Activated CD4-positive, alpha-beta T cell treated with anti-CD3 and anti-CD28 coated beads, Interleukin-2, amount 10 ng/mL, durations not matched to agents 7 days and 5 days (primary cell): ENCODE measurements at regions not wholly inside any gene's neighbourhood (a gene's known extent, or its start where the extent isn't known, plus 50 kb on each side); places are given as distances from the start of the nearest gene placed in this dataset.

ENCODE experiments used
- CTCF ChIA-PET: fragments of 350-600 bp; sonication (Branson Sonifier 250); formaldehyde crosslinking; loops from one replicate; lab custom pipeline; 2021; ENCODE audit warnings: antibody characterized with exemption; lab: Charles Lee
- POLR2A ChIA-PET: fragments of 350-600 bp; sonication (Branson Sonifier 250); formaldehyde crosslinking; loops from one replicate; lab custom pipeline; 2021; ENCODE audit warnings: antibody characterized with exemption; lab: Charles Lee
- DNase-seq: peaks from one replicate; pipeline ENCODE4 v3.0.0-alpha.2; 2020
- H3K27ac Mint-ChIP-seq: one replicate; pipeline ENCODE4 v1.8.0; 2021; ENCODE audit warnings: mild to moderate bottlenecking, moderate library complexity, mixed read lengths
- H3K27me3 Mint-ChIP-seq: one replicate; pipeline ENCODE4 v1.8.0; 2021; ENCODE audit warnings: mixed read lengths
- H3K36me3 Mint-ChIP-seq: one replicate; pipeline ENCODE4 v1.8.0; 2021; ENCODE audit warnings: low read depth, mixed read lengths
- H3K4me1 Mint-ChIP-seq: one replicate; pipeline ENCODE4 v1.8.0; 2021; ENCODE audit warnings: mixed read lengths
- H3K4me3 Mint-ChIP-seq: one replicate; pipeline ENCODE4 v1.8.0; 2021; ENCODE audit warnings: mild to moderate bottlenecking, moderate library complexity, mixed read lengths
- H3K9me3 Mint-ChIP-seq: one replicate; pipeline ENCODE4 v1.8.0; 2021; ENCODE audit warnings: mixed read lengths

GRCh38 chr22:27668828-27669797, 132.4 kb downstream of the MN1 start:
- Mint-ChIP-seq H3K27me3 (peaks cover 2% of the 10 kb centered on the region), H3K27ac (no peak overlapping the region), H3K4me1 (no peaks in the 10 kb centered on the region), H3K9me3 (peaks cover 7% of the 10 kb centered on the region), H3K36me3 (no peaks in the 10 kb centered on the region), H3K4me3 (no peak overlapping the region)
- ChIA-PET CTCF (no interaction called here), POLR2A (no interaction called here)
- DNase-seq, result no peak

DNA sequence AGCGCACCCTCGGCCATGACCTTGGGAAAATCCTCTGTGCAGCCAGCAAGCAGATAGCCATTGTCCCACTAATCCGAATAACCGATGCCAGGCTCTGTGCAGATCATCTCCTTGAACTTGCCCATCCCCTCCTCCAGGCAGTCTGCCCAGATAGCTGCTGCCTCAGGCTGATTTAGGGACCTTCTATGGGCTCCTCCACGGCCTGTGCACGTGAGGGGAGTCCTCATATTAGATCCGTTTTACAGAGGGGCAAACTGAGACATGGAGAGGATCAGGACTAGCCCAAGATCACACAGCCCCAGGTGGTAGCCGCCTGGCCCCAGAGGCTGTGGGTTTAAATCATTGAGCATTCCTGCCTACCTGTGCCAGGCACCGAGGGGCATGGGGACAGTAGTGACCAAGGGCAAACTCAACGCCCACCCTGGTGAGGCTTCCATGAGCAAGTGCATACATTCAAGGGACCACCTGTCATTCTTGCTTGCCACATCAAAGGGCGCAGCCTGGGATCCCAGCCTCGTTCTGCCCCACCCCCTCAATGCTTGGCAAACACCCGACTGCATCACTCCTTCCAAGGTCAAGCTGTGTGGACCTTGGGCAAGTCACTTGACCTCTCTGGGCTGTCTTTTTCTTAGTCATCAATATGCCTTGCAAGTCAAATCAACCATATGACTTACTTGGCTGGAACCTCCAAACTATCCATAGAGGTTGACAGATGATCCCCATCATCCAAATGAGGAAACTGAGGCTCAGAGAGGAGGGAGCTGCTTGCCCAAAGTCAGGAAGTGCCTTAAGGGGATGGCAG, 131.6 kb downstream of the MN1 start:
- Mint-ChIP-seq H3K27ac (no peak overlapping the region), H3K4me3 (no peak overlapping the region), H3K27me3 (peaks cover 2% of the 10 kb centered on the region), H3K4me1 (no peaks in the 10 kb centered on the region), H3K9me3 (peaks cover 7% of the 10 kb centered on the region), H3K36me3 (no peaks in the 10 kb centered on the region)
- CTCF ChIA-PET, result no interaction called here
- no peak for DNase-seq
- POLR2A ChIA-PET, result no interaction called here

DNA sequence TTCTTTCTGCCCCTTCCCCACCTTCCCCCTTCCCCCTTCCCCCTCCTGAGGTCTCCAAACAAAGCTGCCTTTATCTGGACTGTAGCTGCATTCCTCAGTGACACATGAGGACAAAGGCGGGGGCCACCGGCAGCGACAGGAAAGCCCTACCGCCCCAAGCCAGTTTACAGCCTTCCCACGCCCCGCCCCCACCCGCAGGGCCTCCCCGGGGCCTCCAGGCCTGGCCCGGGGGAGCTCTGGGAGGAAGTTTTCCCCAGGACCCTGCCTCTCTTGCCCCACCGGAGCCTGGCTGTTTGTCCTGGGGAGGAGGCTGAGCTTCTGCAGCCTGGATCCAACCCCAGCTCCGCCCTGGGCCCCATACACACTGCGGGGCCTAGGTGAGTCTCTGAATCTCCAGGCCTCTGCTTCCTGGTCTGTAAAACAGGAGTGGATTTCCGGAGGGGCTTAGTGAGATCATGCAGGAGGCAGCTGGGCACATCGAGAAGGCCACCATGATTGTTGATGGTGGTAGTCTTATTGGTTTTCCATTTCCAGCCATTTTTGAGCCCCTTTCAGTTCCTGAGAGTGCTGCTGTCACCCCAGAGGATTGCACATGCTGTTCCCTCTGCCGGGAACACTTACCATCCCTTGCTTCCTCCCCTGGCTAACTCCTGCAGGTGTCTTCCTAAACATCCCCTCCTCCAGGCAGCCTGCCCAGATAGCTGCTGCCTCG, 130.7 kb downstream of the MN1 start:
- H3K4me1 Mint-ChIP-seq, result no peaks in the 10 kb centered on the region
- ChIA-PET POLR2A (no interaction called here), CTCF (no interaction called here)
- no peak for DNase-seq
- no peak overlapping the region for H3K27ac Mint-ChIP-seq
- H3K27me3 Mint-ChIP-seq, result peaks cover 2% of the 10 kb centered on the region
- peaks cover 7% of the 10 kb centered on the region for H3K9me3 Mint-ChIP-seq
- no peak overlapping the region for H3K4me3 Mint-ChIP-seq
- H3K36me3 Mint-ChIP-seq, result no peaks in the 10 kb centered on the region

- Mint-ChIP-seq H3K4me3 (no peak overlapping the region), H3K4me1 (no peaks in the 10 kb centered on the region), H3K36me3 (no peaks in the 10 kb centered on the region), H3K27ac (no peak overlapping the region), H3K27me3 (peaks cover 2% of the 10 kb centered on the region), H3K9me3 (peaks cover 5% of the 10 kb centered on the region)
- DNase-seq, result no peak
- POLR2A ChIA-PET, result no interaction called here
- CTCF ChIA-PET, result no interaction called here
These were observed 130.1 kb downstream of the MN1 start for GRCh38 chr22:27671413-27671935.

- peaks cover 5% of the 10 kb centered on the region for H3K27me3 Mint-ChIP-seq
- H3K9me3 Mint-ChIP-seq, result no peaks in the 10 kb centered on the region
- no peaks in the 10 kb centered on the region for H3K36me3 Mint-ChIP-seq
- POLR2A ChIA-PET, result no interaction called here
- no peak overlapping the region for H3K27ac Mint-ChIP-seq
- H3K4me1 Mint-ChIP-seq, result no peaks in the 10 kb centered on the region
- H3K4me3 Mint-ChIP-seq, result no peak overlapping the region
- no peak for DNase-seq
- CTCF ChIA-PET, result no interaction called here
These were observed 128.7 kb downstream of the MN1 start for GRCh38 chr22:27672721-27673418.

- Mint-ChIP-seq H3K4me1 (no peaks in the 10 kb centered on the region), H3K9me3 (no peaks in the 10 kb centered on the region), H3K27ac (no peak overlapping the region), H3K4me3 (no peak overlapping the region), H3K27me3 (peaks cover 5% of the 10 kb centered on the region), H3K36me3 (no peaks in the 10 kb centered on the region)
- ChIA-PET CTCF (no interaction called here), POLR2A (no interaction called here)
- no peak for DNase-seq
These were observed 127.7 kb downstream of the MN1 start for GRCh38 chr22:27673839-27674238.

DNA sequence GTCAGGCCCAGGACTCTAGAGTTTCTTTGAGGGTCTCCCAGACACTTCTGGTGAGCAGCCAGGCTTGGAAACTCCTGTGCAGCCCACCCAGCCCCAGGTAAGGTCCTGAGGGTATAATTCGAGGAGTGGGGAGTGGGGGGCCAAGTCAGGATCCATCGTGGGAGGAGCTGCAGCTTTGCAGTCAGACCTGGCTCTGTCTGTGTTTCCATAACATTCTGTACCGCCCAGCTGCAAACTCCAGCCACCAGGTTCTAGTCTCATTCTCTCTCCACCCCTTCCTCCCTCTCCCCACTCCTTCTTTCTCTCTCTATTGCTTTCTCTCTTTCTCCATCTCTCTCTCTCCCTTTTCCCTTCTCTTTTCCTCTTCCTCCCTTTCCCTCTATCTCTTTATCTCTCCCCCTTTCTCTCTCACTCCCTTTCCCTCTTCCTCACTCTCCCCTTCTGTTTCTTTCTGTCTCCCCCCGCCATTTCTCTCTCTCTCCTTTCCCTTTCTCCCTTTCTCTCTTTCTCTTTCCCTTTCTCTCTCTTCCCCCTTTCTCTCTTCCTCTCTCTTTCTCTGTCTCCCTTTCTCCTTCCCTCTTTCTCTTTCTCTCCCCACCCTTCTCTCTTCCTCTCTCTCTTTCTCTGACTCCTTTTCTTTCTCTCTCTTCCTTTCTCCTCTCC, 127.2 kb downstream of the MN1 start:
- DNase-seq, result no peak
- ChIA-PET CTCF (no interaction called here), POLR2A (no interaction called here)
- no peaks in the 10 kb centered on the region for H3K9me3 Mint-ChIP-seq
- H3K4me3 Mint-ChIP-seq, result no peak overlapping the region
- peaks cover 5% of the 10 kb centered on the region for H3K27me3 Mint-ChIP-seq
- H3K4me1 Mint-ChIP-seq, result no peaks in the 10 kb centered on the region
- H3K27ac Mint-ChIP-seq, result no peak overlapping the region
- no peaks in the 10 kb centered on the region for H3K36me3 Mint-ChIP-seq

- DNase-seq, result no peak
- H3K4me3 Mint-ChIP-seq, result no peak overlapping the region
- H3K27me3 Mint-ChIP-seq, result peaks cover 3% of the 10 kb centered on the region
- no peaks in the 10 kb centered on the region for H3K9me3 Mint-ChIP-seq
- ChIA-PET CTCF (interaction anchor here (0.8 kb wide), 1 partner anchor 100 kb away, joined by 4 read pairs; no protein-coding TSS in a partner anchor), POLR2A (no interaction called here)
- no peaks in the 10 kb centered on the region for H3K36me3 Mint-ChIP-seq
- H3K27ac Mint-ChIP-seq, result no peak overlapping the region
- no peaks in the 10 kb centered on the region for H3K4me1 Mint-ChIP-seq
These were observed 124.9 kb downstream of the MN1 start for GRCh38 chr22:27676545-27677213.

DNA sequence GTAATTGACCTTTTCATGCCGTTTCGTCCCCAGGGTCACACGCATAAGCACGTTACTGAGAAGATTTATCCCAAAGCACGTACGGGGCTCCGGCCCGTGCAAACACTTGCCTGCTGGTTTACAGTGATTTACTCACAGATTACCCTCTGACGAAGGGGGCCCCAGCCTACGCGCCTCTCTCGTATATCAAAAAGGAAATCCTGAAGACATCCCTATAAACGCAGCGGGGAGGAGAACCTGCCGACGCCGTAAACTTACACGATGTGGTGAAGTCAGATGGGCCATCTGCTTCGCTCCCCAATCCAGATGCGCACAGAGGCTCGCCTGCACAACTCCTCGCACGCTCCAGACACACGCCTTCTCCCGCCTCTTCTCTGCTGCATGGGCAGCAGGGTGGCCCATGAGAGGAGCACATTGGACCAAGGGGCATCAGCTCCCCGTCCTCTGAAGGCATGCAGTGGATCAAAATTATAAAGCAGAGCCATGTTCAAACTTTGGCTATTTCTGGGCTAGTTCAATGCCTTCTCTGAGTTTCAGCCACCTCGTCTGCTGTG, 123.6 kb downstream of the MN1 start:
- no peak for DNase-seq
- Mint-ChIP-seq H3K4me1 (no peaks in the 10 kb centered on the region), H3K36me3 (no peaks in the 10 kb centered on the region), H3K4me3 (no peak overlapping the region), H3K27me3 (peaks cover 3% of the 10 kb centered on the region), H3K27ac (no peak overlapping the region), H3K9me3 (no peaks in the 10 kb centered on the region)
- ChIA-PET POLR2A (no interaction called here), CTCF (no interaction called here)

DNA sequence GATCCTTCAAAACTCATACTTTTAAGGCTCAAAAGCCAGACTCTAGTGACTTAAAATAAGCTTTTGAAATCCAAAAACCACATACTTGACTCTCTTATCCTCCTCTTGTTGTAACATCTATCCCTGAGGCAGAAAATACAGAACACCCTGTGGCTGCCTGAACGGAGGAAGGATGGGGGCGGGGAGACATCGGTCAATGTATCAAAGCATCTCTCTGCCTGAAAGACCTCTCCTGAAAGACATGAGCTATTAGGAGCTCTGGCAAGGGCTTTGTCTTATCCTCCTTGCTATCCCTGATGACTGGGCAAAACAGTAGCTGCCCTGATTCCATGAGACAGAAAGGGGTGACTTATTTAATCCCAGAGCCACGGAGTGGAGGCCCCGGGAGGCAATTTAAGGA, 122.4 kb downstream of the MN1 start:
- H3K4me1 Mint-ChIP-seq, result no peaks in the 10 kb centered on the region
- H3K27me3 Mint-ChIP-seq, result peaks cover 3% of the 10 kb centered on the region
- H3K9me3 Mint-ChIP-seq, result no peaks in the 10 kb centered on the region
- H3K4me3 Mint-ChIP-seq, result no peak overlapping the region
- POLR2A ChIA-PET, result no interaction called here
- no peak for DNase-seq
- CTCF ChIA-PET, result no interaction called here
- no peaks in the 10 kb centered on the region for H3K36me3 Mint-ChIP-seq
- no peak overlapping the region for H3K27ac Mint-ChIP-seq

DNA sequence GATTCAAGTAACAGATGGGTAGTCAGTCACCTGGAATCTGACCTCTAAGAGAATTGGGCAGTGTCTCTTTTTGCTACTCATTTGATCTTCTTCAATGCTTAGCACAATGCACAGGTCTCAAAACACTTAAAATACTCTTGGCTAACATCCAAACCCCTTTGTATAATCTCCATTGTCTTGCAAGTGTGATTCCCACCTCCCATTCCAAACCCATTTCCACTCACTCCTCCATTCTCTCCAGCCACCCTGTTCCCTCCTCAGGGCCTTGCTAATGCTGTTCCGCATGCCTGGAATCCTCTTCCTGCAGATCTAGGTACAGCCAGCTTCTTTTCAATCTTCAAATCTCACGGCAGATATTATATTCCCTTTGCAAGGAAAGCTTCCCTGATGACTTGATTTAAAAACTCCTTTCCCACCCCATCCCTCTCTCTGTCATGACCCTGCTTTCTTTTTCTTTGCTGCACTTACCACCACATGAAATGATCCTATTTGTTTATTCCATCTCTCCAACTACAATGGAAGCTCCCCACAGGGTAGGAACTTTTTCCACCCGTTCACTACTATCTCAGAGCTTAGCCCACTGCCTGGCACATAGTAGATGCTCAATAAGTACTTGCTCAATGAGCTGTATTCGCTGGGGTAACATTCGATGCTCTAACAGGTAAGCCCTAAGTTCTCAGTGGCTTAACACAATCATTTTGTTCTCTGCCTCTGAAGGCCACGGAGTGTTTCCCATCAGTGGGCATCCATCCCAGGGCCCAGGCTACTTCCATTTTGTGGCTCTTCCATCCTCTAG, 121.7 kb downstream of the MN1 start:
- Mint-ChIP-seq H3K36me3 (no peaks in the 10 kb centered on the region), H3K27ac (no peak overlapping the region), H3K4me3 (no peak overlapping the region), H3K27me3 (peaks cover 3% of the 10 kb centered on the region), H3K9me3 (no peaks in the 10 kb centered on the region), H3K4me1 (no peaks in the 10 kb centered on the region)
- ChIA-PET CTCF (no interaction called here), POLR2A (no interaction called here)
- DNase-seq, result no peak
